Kidney (tissue), 13 donors: ENCODE measurements at regions not wholly inside any gene's neighbourhood (a gene's known extent, or its start where the extent isn't known, plus 50 kb on each side); places are given as distances from the start of the nearest gene placed in this dataset.
A peak's percentile ranks its signal among the peaks of the same experiment; 100 is the strongest.

Experiments
- DNase-seq, 5 donors: peaks; one replicate each; pipeline ENCODE4 v3.0.0-alpha.2; 2013 to 2020
- FAIRE-seq: peaks from 2 replicates; lab custom pipeline; 2012; peaks lifted over from hg19 to GRCh38; lab: Jason Lieb, UNC
- H3K27ac ChIP-seq, 2 donors: one replicate each; pipeline ENCODE4 v1.7.0; 2013; ENCODE audit warnings: low read depth in 2 of 2, low read length in 2 of 2, inconsistent platforms in 1 of 2
- H3K27me3 ChIP-seq: one replicate; pipeline ENCODE4 v1.7.1; 2013; ENCODE audit warnings: low read length, inconsistent platforms; ENCODE audit not compliant: control insufficient read depth, insufficient read depth
- H3K36me3 ChIP-seq, 3 donors: one replicate each; pipeline versions ENCODE4 v1.7.0 to v1.7.1; 2013; ENCODE audit warnings: low read length in 3 of 3, control low read depth in 1 of 3, inconsistent platforms in 1 of 3; ENCODE audit not compliant: insufficient read depth in 3 of 3, control insufficient read depth in 2 of 3
- H3K4me1 ChIP-seq, 3 donors: one replicate each; pipeline versions ENCODE4 v1.7.0 to v1.7.1; 2013; ENCODE audit warnings: low read length in 3 of 3, inconsistent platforms in 1 of 3, low read depth in 1 of 3; ENCODE audit not compliant: control insufficient read depth in 2 of 3, insufficient read depth in 2 of 3
- H3K4me3 ChIP-seq, 3 donors: one replicate each; pipeline versions ENCODE4 v1.7.0 to v1.8.1; 2013; ENCODE audit warnings: low read length in 3 of 3, control low read depth in 1 of 3, inconsistent platforms in 1 of 3
- H3K9ac ChIP-seq, 3 donors: one replicate each; pipeline versions ENCODE4 v1.7.0 to v1.7.1; 2013; ENCODE audit warnings: low read length in 3 of 3, control low read depth in 1 of 3, inconsistent platforms in 1 of 3
- H3K9me3 ChIP-seq, 3 donors: one replicate each; pipeline versions ENCODE4 v1.7.0 to v1.7.1; 2013; ENCODE audit warnings: low read length in 3 of 3, control low read depth in 1 of 3, inconsistent platforms in 1 of 3; ENCODE audit not compliant: control insufficient read depth in 2 of 3, insufficient read depth in 1 of 3
- CTCF ChIP-seq: IDR thresholded peaks from 3 replicates; pipeline ENCODE4 v1.5.1; 2012; ENCODE audit warnings: mild to moderate bottlenecking, moderate library complexity, borderline replicate concordance; ENCODE audit not compliant: insufficient read depth; ENCODE audit errors: extremely low read depth
- intact Hi-C: fragments of 100-400 bp; cut with DNase I; formaldehyde crosslinking; loops from one replicate; pipeline ENCODE4 v1.11.1; 2022
- donor health status: control.
- donor health status: control.
- donor health status: control.
- donor health status: control.
- donor health status: control.
- donor health status: DM: yes; HTN: yes; CAD: no.
- donor health status: Normal renal cell carcinoma (clear cell type).

- no peak overlapping the region for H3K27ac ChIP-seq
- intact Hi-C loops = no loop called here
- no peaks in the 10 kb centered on the region for H3K27me3 ChIP-seq
- no peaks in the 10 kb centered on the region for H3K9me3 ChIP-seq
- no peaks in the 10 kb centered on the region for H3K4me1 ChIP-seq
- no peaks in the 10 kb centered on the region for H3K36me3 ChIP-seq
- no peak overlapping the region for H3K4me3 ChIP-seq
- DNase-seq (peak in 2 of 5 donors; percentile 78 to 80), FAIRE-seq (no peak)
- no peak overlapping the region for H3K9ac ChIP-seq
- TF ChIP-seq CTCF = no peak
Observed at GRCh38 chr17:14779241-14779640, 478.4 kb downstream of the HS3ST3B1 start.

GRCh38 chr17:14777291-14777690, 476.4 kb downstream of the HS3ST3B1 start:
- Histone ChIP-seq H3K4me3 (no peak overlapping the region), H3K4me1 (no peaks in the 10 kb centered on the region), H3K36me3 (no peaks in the 10 kb centered on the region), H3K9ac (no peak overlapping the region), H3K27ac (no peak overlapping the region), H3K9me3 (no peaks in the 10 kb centered on the region), H3K27me3 (no peaks in the 10 kb centered on the region)
- TF ChIP-seq CTCF = no peak
- intact Hi-C loops = no loop called here
- no peak for FAIRE-seq
- DNase-seq = no peak

- Histone ChIP-seq H3K4me3 (no peak overlapping the region), H3K27me3 (no peaks in the 10 kb centered on the region), H3K4me1 (no peaks in the 10 kb centered on the region), H3K36me3 (no peaks in the 10 kb centered on the region), H3K27ac (no peak overlapping the region), H3K9ac (no peak overlapping the region), H3K9me3 (no peaks in the 10 kb centered on the region)
- FAIRE-seq = no peak
- no peak for TF ChIP-seq CTCF
- intact Hi-C loops = no loop called here
- no peak for DNase-seq
Observed at GRCh38 chr17:14776791-14777190, 475.9 kb downstream of the HS3ST3B1 start.
